ENCODE measurements at regions not wholly inside any gene's neighbourhood (a gene's known extent, or its start where the extent isn't known, plus 50 kb on each side); places are given as distances from the start of the nearest gene placed in this dataset.
A peak's percentile ranks its signal among the peaks of the same experiment; 100 is the strongest.

DNA sequence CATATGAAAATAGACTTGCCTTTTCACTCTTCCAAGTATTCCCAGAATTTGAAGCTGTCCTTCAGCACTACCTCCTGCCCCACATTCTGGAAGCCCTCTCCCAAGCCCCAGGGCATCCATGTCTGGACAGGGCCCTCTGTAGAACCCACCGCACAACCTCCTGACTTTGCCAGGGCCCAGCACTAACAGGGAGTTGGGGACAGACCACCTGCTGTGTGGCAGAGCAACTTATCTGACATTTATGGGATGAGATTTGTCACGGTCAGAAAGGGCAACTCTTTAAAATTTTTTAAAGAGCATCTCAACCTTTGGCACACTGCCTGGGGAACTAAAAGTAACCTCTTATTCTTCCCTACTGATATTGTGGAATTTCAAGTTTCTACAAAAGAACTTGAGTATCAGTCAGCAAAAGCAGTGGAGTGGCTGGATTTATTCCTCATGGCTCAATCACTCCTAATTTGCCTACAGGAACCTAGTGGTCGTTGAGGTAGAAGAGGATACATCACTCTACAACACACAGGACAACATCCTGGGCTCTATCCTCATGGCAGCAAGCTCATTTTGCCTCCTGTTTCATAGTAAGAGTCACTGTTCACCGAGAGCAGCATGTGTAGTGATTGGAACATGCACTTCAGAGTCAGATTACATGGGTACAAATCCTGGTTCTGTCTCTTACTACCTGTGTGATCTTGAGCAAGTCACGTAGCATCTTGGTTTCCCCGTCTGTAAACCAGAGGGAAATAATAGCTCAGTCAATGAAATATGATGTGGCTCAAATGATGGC lies 285.3 kb downstream of the ENC1 start:
- no peak for DNase-seq (ENCODE audit: low read depth in 2 of 2)

- DNase-seq (ENCODE audit: low read depth in 2 of 2), result no peak
These were observed 288.3 kb downstream of the ENC1 start for GRCh38 chr5:74352256-74352655.

DNA sequence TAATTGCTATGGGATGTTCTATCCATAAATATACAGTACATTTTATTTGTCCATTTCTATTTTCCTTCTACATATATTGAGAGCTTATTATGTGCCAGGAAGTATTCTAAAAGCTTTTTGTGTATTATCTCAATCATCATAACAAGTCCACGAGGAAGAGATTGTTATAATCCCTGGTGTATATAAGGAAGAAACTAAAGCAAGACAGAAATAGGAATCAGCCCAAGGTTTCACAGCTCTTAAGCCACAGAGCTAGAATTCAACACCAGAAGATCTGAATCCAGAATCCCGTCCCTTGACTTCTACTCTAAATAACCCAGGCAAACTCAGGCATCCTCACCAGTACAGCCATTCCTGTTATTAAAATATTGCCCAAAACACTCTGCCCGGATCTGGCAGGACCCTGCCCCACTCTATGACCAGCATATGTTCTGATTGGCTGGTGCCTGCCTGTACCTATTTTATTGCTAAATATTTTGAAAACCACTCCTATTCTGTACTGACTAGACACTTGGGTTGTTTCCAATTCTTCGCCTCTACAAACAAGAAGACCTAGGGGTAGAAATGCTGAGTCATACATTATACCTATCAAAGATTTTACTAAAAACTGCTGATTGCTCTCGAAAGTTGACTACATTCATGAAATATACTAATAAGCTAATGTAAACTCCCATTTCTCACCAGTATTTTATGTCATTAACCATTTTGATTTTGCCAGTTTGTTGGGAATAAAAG lies 297.4 kb downstream of the ENC1 start:
- DNase-seq (ENCODE audit: low read depth in 2 of 2), result no peak

GRCh38 chr5:74342182-74342581 lies 298.3 kb downstream of the ENC1 start:
- DNase-seq (ENCODE audit: low read depth in 2 of 2), result no peak

DNA sequence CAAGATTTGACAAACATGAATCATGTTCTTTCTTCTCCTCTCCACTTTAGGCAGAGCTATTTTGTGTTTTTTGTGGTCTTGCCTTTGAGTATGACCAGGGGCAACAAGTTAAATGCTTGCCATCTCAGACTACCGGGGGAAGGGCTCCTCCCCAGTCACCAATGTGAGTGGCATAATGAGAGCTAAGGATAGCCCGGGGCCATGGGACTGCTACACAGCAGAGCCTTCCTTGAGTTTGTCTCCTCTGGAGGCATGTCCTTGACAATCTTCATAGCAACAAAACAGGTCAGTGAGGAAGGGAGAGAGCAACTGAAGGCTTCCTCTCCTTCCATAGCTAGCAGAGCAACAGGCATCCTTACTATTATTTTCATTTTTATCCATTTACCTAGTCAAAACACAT lies 299.3 kb downstream of the ENC1 start:
- DNase-seq (ENCODE audit: low read depth in 2 of 2), result no peak

DNA sequence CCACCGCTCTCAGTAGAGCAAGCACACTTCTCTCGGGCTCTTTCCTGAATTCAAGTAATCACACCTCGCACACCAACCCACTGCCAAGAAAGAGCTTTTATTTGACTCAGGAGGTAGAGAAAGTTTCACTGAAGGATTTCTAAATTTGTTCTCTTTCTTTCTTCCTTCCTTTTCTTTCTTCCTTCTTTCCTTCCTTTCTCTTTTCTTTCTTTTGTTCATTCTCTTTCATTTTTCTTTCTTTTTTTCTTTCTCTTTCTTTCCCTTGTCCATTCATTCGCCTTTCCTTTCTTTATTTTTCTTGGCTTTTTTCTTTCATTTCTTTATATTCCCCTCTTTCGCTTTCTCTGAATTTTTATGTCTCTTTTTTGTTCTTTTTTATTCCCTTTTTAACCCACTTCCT lies 300.1 kb downstream of the ENC1 start:
- no peak for DNase-seq (ENCODE audit: low read depth in 2 of 2)

GRCh38 chr5:74337984-74338310 lies 302.6 kb downstream of the ENC1 start:
- DNase-seq (ENCODE audit: low read depth in 2 of 2), result no peak

DNA sequence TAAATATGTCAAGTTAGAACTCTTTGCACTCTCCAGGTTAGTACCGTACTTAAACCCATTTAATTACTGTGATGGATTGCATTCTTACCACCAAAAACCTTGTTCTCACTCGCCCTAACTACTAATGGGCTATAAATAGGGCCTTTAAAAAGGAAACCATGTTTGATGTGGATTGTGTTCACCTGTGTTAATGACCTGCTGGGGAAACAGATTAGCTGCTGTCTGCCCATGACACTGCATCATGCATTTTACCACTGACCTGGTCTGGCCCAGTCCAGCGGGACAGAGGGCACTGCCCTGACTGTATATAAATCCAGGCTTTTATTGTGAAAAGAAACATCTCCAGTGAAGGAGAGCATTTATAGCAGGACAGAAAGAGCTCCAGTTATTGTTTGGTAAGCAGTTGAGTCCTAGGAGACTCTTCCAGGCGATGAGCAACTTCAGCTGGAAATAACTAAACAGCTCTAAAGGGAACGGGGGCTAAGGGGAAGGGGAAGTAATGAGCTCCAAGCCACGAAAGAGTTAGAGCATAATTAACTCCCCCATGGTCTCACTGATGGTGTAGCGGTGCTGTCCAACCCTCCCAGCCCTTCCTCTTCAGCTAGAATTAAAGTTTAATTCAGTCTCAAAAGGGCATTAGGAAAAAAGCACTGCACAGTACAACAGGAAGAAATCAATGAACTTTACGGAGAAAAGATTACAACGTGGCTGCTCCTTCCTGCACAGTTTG lies 303.1 kb downstream of the ENC1 start:
- no peak for DNase-seq (ENCODE audit: low read depth in 2 of 2)

DNA sequence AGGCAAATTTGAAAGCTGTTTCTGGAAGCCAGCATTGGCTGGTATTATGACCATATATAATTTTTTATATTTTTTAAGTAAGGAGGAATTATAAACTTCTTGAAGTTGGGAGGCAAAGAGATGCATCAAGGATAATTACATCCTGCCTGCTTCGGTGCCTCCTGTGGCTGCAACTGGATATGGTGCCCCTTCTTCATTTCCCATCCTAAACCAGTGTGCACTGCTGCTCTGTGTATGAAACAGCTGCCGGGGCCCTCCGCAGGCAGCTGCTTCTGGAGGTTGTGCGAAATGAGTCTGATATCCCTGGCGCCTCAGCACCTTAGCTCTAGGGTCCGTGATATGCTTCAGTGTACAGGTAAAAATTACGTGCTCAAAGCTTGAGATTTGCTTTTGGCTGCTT lies 304.2 kb downstream of the ENC1 start:
- no peak for DNase-seq (ENCODE audit: low read depth in 2 of 2)

GRCh38 chr5:74334762-74335384 lies 305.7 kb downstream of the ENC1 start:
- no peak for DNase-seq (ENCODE audit: low read depth in 2 of 2)

- no peak for DNase-seq (ENCODE audit: low read depth in 2 of 2)
These were observed 306.3 kb downstream of the ENC1 start for GRCh38 chr5:74334062-74334761.

DNA sequence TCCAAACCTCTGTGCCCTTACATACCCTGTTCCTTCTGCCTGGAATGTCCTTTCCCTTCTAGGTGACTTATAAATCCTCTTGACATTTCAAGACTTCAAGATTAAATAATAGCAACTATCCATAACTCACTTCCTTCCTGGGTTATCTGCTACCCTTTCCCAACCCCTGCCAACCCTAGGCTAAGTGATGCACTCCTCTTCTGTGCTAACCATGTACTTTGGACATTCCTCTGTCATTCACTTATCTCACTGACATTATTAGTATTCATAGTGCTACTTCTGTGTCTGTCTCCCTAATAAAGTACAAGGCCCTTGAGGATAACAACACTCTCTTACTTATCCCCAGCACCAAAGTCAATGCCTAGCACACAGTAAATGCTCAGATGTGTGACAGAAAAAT lies 307.1 kb downstream of the ENC1 start:
- DNase-seq (ENCODE audit: low read depth in 2 of 2), result no peak

DNA sequence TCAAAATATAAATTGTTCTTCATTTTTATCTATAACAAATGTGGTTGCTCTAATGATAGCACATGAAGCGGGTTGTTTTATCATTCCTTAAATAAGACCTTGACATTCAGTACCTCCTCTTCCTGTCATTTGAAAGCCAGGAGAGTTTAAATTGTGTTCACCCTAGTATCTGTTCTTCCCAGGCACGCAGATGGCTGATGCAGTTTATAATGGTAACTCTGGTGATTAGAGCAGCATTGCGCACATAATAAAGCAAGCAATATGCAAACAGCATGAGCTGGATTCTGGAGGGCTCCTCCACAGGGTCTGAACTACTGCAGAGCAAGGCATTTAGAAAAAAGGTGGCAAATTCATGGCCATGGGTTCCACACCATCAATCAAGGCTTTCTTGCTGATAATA lies 307.8 kb downstream of the ENC1 start:
- DNase-seq (ENCODE audit: low read depth in 2 of 2), result no peak

DNA sequence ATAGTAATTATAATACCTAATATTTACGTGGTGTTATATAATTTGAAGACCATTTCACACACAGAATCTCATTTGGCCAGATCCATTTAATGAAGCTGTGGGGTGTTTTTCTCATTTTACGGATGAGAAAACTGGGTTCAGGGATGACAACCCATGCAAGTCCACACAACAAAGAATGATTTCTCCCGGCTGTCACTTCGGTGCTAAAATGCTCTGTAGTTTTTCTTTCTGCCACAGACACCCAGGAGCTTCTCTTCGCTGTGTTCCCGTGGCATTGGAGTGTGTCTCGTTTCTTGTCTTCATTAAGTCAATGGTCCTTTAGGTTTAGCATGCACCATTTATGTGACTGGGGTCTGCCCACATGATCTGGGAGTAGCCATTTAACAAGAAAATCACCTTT lies 308.5 kb downstream of the ENC1 start:
- no peak for DNase-seq (ENCODE audit: low read depth in 2 of 2)

- no peak for DNase-seq (ENCODE audit: low read depth in 2 of 2)
These were observed 312.3 kb downstream of the ENC1 start for GRCh38 chr5:74328221-74328630.

DNA sequence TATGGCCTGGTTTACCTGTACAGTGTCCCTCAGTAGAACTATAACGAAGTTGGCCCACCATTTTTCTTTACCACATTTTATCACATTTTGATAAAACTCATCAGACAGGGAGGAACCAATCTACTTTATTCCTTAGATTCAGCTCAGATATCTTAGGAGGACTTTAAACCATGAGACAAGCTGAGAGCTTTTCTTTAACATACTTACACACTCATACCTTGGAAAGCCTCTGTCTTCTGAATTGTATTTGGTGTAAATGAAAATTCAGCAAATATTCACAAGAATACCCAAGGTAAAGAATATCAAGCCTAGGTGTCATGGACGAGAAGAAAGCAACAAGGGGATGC lies 313.2 kb downstream of the ENC1 start:
- no peak for DNase-seq (ENCODE audit: low read depth in 2 of 2)

DNA sequence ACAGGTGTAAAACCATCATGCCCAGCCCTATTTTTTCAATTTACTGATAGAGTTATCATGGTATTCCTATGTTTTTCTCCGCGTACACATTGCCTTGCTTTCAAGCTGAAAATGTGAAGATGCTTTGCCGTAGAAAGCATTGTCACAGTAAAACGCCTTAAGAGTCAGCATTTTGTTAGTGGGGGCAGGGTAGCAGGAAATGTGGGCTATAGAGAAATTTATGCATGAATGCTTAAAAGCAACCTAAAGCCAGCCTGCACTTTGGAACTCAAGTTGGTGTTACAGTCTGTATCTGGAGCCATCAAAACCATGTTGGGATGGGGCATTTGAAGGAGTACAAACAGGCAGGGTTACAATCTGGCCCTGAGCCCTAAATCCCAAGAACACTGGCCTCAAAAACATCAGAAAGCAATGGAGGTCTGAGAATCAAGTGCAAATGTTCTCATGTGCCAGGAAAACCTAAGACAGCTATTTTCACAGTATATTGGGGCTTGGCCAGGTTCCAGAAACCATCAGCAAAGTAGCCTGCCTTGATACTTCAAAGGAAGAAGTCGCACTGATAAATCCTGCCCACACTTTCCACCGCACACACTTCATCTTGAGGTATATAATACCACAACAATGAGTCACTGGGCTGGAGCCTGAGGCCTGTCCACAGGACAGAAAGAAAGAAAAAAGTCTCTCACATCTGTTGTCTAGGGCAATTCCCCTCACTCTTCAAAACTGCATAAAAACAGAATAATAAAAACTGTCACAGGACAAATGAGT lies 313.8 kb downstream of the ENC1 start:
- DNase-seq (ENCODE audit: low read depth in 2 of 2), result peak; percentile 37 to 43

GRCh38 chr5:74325866-74326265 lies 314.7 kb downstream of the ENC1 start:
- DNase-seq (ENCODE audit: low read depth in 2 of 2), result no peak

DNA sequence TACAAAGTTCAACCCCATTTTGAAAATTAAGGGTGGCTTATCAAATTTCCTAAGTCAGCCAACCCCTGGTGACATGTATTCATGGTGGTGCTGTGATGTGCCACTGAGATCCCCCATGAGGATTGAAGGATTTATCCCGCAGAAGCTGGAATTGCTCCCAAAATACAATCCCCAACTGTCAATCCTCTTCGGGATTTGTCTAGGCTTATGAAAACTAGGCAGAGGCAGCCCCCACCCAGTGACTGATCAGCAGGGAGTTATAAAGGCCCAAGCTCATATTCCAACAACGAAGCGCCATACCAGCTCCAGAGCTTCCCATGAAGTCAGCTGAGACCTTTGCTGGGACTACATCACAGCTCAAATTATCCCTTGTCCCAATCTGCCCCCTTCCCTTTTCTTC lies 316.0 kb downstream of the ENC1 start:
- no peak for DNase-seq (ENCODE audit: low read depth in 2 of 2)

GRCh38 chr5:74322944-74323343 lies 317.6 kb downstream of the ENC1 start:
- no peak for DNase-seq (ENCODE audit: low read depth in 2 of 2)

GRCh38 chr5:74322191-74322590 lies 318.3 kb downstream of the ENC1 start:
- no peak for DNase-seq (ENCODE audit: low read depth in 2 of 2)

Measured in stimulated activated CD8-positive, alpha-beta memory T cell treated with anti-CD3 and anti-CD28 coated beads, Interleukin-7, amount 100 ng/mL, for 4 hours (primary cell).